Small intestine (tissue), 7 donors: ENCODE measurements at regions not wholly inside any gene's neighbourhood (a gene's known extent, or its start where the extent isn't known, plus 50 kb on each side); places are given as distances from the start of the nearest gene placed in this dataset.

ENCODE experiments used
- DNase-seq, 2 donors: peaks; one replicate each; pipeline versions ENCODE4 v3.0.0 to v3.0.0-alpha.2; 2013
- FAIRE-seq: peaks from 2 replicates; lab custom pipeline; 2012; peaks lifted over from hg19 to GRCh38; lab: Jason Lieb, UNC
- H3K27ac ChIP-seq, 3 donors: one replicate each; pipeline ENCODE4 v1.5.1; 2013; ENCODE audit warnings: low read length in 2 of 3, mild to moderate bottlenecking in 2 of 3, control low read depth in 1 of 3, inconsistent platforms in 1 of 3, low read depth in 1 of 3, moderate library complexity in 1 of 3
- H3K27me3 ChIP-seq, 3 donors: one replicate each; pipeline ENCODE4 v1.6.1; 2013; ENCODE audit warnings: low read length in 3 of 3, inconsistent platforms in 1 of 3; ENCODE audit not compliant: control insufficient read depth in 3 of 3, insufficient read depth in 3 of 3
- H3K36me3 ChIP-seq, 3 donors: one replicate each; pipeline ENCODE4 v1.6.1; 2013; ENCODE audit warnings: low read length in 3 of 3, inconsistent platforms in 1 of 3, low read depth in 1 of 3, mild to moderate bottlenecking in 1 of 3, moderate library complexity in 1 of 3; ENCODE audit not compliant: control insufficient read depth in 3 of 3, insufficient read depth in 2 of 3
- H3K4me1 ChIP-seq, 3 donors: one replicate each; pipeline ENCODE4 v1.6.1; 2013; ENCODE audit warnings: low read length in 2 of 3, inconsistent platforms in 1 of 3, low read depth in 1 of 3, mild to moderate bottlenecking in 1 of 3, moderate library complexity in 1 of 3; ENCODE audit not compliant: control insufficient read depth in 3 of 3, insufficient read depth in 2 of 3
- H3K4me3 ChIP-seq, 3 donors: one replicate each; pipeline ENCODE4 v1.5.1; 2013; ENCODE audit warnings: low read length in 3 of 3, control low read depth in 1 of 3, inconsistent platforms in 1 of 3, low read depth in 1 of 3, mild to moderate bottlenecking in 1 of 3, moderate library complexity in 1 of 3
- H3K9me3 ChIP-seq, 2 donors: one replicate each; pipeline ENCODE4 v1.6.1; 2013; ENCODE audit warnings: low read depth in 1 of 2, low read length in 1 of 2; ENCODE audit not compliant: control insufficient read depth in 2 of 2, insufficient read depth in 1 of 2
- WGBS, 3 donors: extraction: QIAGEN DNeasy Blood & Tissue Kit; methylation state at CpG; one replicate each; pipeline ENCODE4 v1.1.7; 2013; 5-methylcytosine and 5-hydroxymethylcytosine counted together
- donor health status: healthy with polysubstance abuse.
- donor health status: control.
- donor health status: control.
- donor health status: Bipolar disorder and iron deficiency.
- donor health status: healthy.

GRCh38 chr3:117660941-117661817, 951.6 kb downstream of the TUSC7 start:
- FAIRE-seq (no peak), DNase-seq (no peak)
- no peaks in the 10 kb centered on the region for H3K9me3 ChIP-seq
- H3K27me3 ChIP-seq = no peaks in the 10 kb centered on the region
- H3K27ac ChIP-seq = no peak overlapping the region
- 79 to 88% (median 82%) methylated on average over 2 of the region's 2 CpGs for WGBS, 3 donors
- no peak overlapping the region for H3K4me3 ChIP-seq
- H3K36me3 ChIP-seq = no peaks in the 10 kb centered on the region
- no peaks in the 10 kb centered on the region for H3K4me1 ChIP-seq

- no peak for DNase-seq
- Histone ChIP-seq H3K36me3 (no peaks in the 10 kb centered on the region), H3K4me1 (no peaks in the 10 kb centered on the region), H3K27ac (no peak overlapping the region), H3K27me3 (no peaks in the 10 kb centered on the region), H3K4me3 (no peak overlapping the region), H3K9me3 (no peaks in the 10 kb centered on the region)
- 89 to 94% (median 92%) methylated on average over 3 of the region's 3 CpGs for WGBS, 3 donors
- no peak for FAIRE-seq
Observed at GRCh38 chr3:117661818-117662095, 952.2 kb downstream of the TUSC7 start.

GRCh38 chr3:117665296-117665695, 955.7 kb downstream of the TUSC7 start:
- FAIRE-seq = no peak
- WGBS, 3 donors = 11 to 48% (median 12%) methylated on average over 4 of the region's 4 CpGs

GRCh38 chr3:117666325-117666724, 956.7 kb downstream of the TUSC7 start:
- 33 to 39% (median 37%) methylated on average over 3 of the region's 3 CpGs for WGBS, 3 donors
- FAIRE-seq (no peak), DNase-seq (no peak)

More at GRCh38 chr3:117665296-117665695, 955.7 kb downstream of the TUSC7 start:
- Histone ChIP-seq H3K27ac (no peak overlapping the region), H3K9me3 (no peaks in the 10 kb centered on the region), H3K36me3 (no peaks in the 10 kb centered on the region), H3K4me1 (no peaks in the 10 kb centered on the region), H3K4me3 (no peak overlapping the region), H3K27me3 (no peaks in the 10 kb centered on the region)
- DNase-seq = peak in 1 of 2 donors; percentile 46

GRCh38 chr3:117666812-117667211, 957.2 kb downstream of the TUSC7 start:
- no peaks in the 10 kb centered on the region for H3K27me3 ChIP-seq
- no peaks in the 10 kb centered on the region for H3K4me1 ChIP-seq
- 31 to 43% (median 36%) methylated on average over 3 of the region's 3 CpGs for WGBS, 3 donors
- H3K4me3 ChIP-seq = no peak overlapping the region
- H3K36me3 ChIP-seq = no peaks in the 10 kb centered on the region
- H3K9me3 ChIP-seq = no peaks in the 10 kb centered on the region
- FAIRE-seq (no peak), DNase-seq (no peak)
- no peak overlapping the region for H3K27ac ChIP-seq

More at GRCh38 chr3:117666325-117666724, 956.7 kb downstream of the TUSC7 start:
- Histone ChIP-seq H3K27ac (no peak overlapping the region), H3K36me3 (no peaks in the 10 kb centered on the region), H3K4me3 (no peak overlapping the region), H3K27me3 (no peaks in the 10 kb centered on the region), H3K9me3 (no peaks in the 10 kb centered on the region), H3K4me1 (no peaks in the 10 kb centered on the region)

GRCh38 chr3:117669774-117670173, 960.2 kb downstream of the TUSC7 start:
- Histone ChIP-seq H3K9me3 (no peaks in the 10 kb centered on the region), H3K27ac (no peak overlapping the region), H3K27me3 (no peaks in the 10 kb centered on the region), H3K4me1 (no peaks in the 10 kb centered on the region), H3K4me3 (no peak overlapping the region), H3K36me3 (no peaks in the 10 kb centered on the region)
- FAIRE-seq (no peak), DNase-seq (no peak)
- WGBS, 3 donors = 82 to 85% (median 83%) methylated on average over 4 of the region's 4 CpGs

- no peaks in the 10 kb centered on the region for H3K4me1 ChIP-seq
- FAIRE-seq = no peak
- no peak for DNase-seq
- H3K36me3 ChIP-seq = no peaks in the 10 kb centered on the region
- no peaks in the 10 kb centered on the region for H3K27me3 ChIP-seq
- H3K27ac ChIP-seq = no peak overlapping the region
- no peaks in the 10 kb centered on the region for H3K9me3 ChIP-seq
- no peak overlapping the region for H3K4me3 ChIP-seq
- WGBS, 3 donors = 73 to 92% (median 84%) methylated on average over 4 of the region's 4 CpGs
Observed at GRCh38 chr3:117671722-117672318, 962.2 kb downstream of the TUSC7 start.

GRCh38 chr3:117674321-117674720, 964.7 kb downstream of the TUSC7 start:
- no peak for DNase-seq
- Histone ChIP-seq H3K27ac (no peak overlapping the region), H3K9me3 (no peaks in the 10 kb centered on the region), H3K36me3 (no peaks in the 10 kb centered on the region), H3K4me3 (no peak overlapping the region), H3K27me3 (no peaks in the 10 kb centered on the region), H3K4me1 (no peaks in the 10 kb centered on the region)
- WGBS, 3 donors = 83 to 91% (median 90%) methylated on average over 4 of the region's 4 CpGs
- FAIRE-seq = no peak
